ENCODE measurements at regions not wholly inside any gene's neighbourhood (a gene's known extent, or its start where the extent isn't known, plus 50 kb on each side); places are given as distances from the start of the nearest gene placed in this dataset.

DNA sequence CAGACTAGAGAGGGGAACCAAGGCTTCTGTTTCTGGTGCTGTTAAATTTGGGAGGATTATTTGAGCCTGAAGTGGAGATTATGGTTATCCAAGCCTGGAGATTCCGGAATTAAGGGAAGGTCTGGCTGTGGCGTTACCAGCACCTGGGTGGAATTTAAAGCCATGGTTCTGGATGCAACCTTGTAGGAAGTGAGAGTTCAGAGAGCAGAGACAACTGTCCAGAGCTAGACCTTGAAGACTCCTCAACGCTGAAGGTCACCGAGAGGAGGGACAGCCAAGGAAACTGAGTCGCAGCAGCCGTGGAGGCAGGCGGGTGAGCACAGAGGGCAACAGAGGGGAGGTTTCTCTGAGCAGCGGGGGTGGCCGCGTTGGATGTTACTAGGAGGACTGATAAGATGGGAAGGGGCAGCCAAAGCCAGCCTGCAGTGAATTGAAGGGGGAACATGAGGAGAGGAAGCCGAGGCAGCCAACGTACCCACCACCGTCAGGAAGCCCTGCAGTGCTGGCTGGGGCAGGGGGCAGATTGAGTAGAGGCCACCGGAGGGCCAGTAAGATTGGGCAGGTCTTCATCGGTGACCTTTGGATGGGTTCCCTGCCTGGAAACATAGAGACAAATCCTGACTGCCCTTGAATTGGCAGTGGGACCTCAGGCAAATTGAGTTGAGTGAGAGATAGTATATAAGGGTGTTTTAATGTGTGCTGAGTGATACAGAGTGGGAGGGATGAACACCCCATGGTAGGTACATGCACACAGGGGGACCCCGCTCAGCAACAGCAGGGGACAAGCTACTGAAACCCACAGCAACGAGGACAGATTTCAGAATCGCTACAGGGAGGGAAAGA, 90.3 kb downstream of the SNX5 start:
- CTCF ChIA-PET, result interaction anchor here (0.6 to 0.7 kb wide), 2 partner anchors 142 to 732 kb away, joined by 3 read pairs; no protein-coding TSS in a partner anchor
- Histone ChIP-seq H3K9me3 (ENCODE audit: control insufficient read depth, insufficient read depth, low read depth, low read length) (no peaks in the 10 kb centered on the region), H3K4me3 (ENCODE audit: low read depth, low read length) (no peak overlapping the region), H3K36me3 (ENCODE audit: control insufficient read depth in 2 of 2, insufficient read depth in 1 of 2, low read length in 2 of 2) (no peaks in the 10 kb centered on the region), H3K4me1 (ENCODE audit: control insufficient read depth, insufficient read depth, low read length) (no peaks in the 10 kb centered on the region), H3K27ac (ENCODE audit: extremely low read depth, low read depth, low read length) (no peak overlapping the region)
- TF ChIP-seq, protein P1, sequence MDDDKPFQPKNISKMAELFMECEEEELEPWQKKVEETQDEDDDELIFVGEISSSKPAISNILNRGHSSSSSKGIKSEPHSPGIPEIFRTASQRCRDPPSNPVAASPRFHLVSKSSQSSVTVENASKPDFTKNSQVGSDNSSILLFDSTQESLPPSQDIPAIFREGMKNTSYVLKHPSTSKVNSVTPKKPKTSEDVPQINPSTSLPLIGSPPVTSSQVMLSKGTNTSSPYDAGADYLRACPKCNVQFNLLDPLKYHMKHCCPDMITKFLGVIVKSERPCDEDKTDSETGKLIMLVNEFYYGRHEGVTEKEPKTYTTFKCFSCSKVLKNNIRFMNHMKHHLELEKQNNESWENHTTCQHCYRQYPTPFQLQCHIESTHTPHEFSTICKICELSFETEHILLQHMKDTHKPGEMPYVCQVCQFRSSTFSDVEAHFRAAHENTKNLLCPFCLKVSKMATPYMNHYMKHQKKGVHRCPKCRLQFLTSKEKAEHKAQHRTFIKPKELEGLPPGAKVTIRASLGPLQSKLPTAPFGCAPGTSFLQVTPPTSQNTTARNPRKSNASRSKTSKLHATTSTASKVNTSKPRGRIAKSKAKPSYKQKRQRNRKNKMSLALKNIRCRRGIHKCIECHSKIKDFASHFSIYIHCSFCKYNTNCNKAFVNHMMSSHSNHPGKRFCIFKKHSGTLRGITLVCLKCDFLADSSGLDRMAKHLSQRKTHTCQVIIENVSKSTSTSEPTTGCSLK (tag by site-specific recombination; IDR thresholded peaks at IDR 0.05), result no peak
- TF ChIP-seq, protein P2, sequence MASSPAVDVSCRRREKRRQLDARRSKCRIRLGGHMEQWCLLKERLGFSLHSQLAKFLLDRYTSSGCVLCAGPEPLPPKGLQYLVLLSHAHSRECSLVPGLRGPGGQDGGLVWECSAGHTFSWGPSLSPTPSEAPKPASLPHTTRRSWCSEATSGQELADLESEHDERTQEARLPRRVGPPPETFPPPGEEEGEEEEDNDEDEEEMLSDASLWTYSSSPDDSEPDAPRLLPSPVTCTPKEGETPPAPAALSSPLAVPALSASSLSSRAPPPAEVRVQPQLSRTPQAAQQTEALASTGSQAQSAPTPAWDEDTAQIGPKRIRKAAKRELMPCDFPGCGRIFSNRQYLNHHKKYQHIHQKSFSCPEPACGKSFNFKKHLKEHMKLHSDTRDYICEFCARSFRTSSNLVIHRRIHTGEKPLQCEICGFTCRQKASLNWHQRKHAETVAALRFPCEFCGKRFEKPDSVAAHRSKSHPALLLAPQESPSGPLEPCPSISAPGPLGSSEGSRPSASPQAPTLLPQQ (tag by site-specific recombination; IDR thresholded peaks at IDR 0.05), result no peak
- TF ChIP-seq OSR2 (tag by site-specific recombination; IDR thresholded peaks at IDR 0.05), result no peak
- TF ChIP-seq, protein P3, sequence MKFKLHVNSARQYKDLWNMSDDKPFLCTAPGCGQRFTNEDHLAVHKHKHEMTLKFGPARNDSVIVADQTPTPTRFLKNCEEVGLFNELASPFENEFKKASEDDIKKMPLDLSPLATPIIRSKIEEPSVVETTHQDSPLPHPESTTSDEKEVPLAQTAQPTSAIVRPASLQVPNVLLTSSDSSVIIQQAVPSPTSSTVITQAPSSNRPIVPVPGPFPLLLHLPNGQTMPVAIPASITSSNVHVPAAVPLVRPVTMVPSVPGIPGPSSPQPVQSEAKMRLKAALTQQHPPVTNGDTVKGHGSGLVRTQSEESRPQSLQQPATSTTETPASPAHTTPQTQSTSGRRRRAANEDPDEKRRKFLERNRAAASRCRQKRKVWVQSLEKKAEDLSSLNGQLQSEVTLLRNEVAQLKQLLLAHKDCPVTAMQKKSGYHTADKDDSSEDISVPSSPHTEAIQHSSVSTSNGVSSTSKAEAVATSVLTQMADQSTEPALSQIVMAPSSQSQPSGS (tag by site-specific recombination; IDR thresholded peaks at IDR 0.05; ENCODE audit: low read depth), result no peak
- no peak for TF ChIP-seq ZNF2 (tag by site-specific recombination; IDR thresholded peaks at IDR 0.05)
- TF ChIP-seq ZNF677 (tag by site-specific recombination; IDR thresholded peaks at IDR 0.05), result no peak
- no peak for TF ChIP-seq ZFP37 (tag by site-specific recombination; IDR thresholded peaks at IDR 0.05)
- TF ChIP-seq GLIS2 (tag by site-specific recombination; IDR thresholded peaks at IDR 0.05), result no peak
- no peak for TF ChIP-seq ZNF624 (tag by site-specific recombination; IDR thresholded peaks at IDR 0.05)
- TF ChIP-seq ZNF266 (tag by site-specific recombination; IDR thresholded peaks at IDR 0.05; ENCODE audit: low read depth), result no peak
- no peak for TF ChIP-seq ZNF785 (tag by site-specific recombination; IDR thresholded peaks at IDR 0.05)
- no peak for TF ChIP-seq TCF7L2 (IDR thresholded peaks at IDR 0.05; ENCODE audit: borderline replicate concordance, low read depth, low read length)
- no peak for TF ChIP-seq ZIC2 (tag by site-specific recombination; IDR thresholded peaks at IDR 0.05)
- TF ChIP-seq MYNN (tag by site-specific recombination; IDR thresholded peaks at IDR 0.05; ENCODE audit: borderline replicate concordance), result no peak
- POLR2A ChIA-PET, result no interaction called here

DNA sequence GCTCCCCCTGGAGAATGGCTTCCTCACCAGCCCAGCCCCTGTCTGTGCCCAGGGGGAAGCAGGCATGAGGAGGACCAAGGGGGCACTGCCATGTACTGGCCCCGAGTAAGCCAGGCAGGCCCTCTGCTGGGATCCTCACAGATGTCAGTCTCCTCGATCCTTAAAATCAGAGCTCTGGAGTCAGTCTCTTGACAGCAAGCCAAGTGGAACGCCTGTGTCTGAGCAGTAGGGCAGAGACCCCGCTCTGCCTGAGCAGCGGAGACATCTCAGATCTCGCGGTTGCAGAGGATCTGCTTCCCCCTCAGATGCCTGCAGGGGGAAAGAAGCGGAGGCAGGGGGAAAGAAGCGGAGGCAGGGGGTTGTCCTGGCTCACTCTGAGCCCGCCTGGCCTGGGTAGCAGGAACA, 92.6 kb downstream of the SNX5 start:
- H3K36me3 ChIP-seq (ENCODE audit: control insufficient read depth in 2 of 2, insufficient read depth in 1 of 2, low read length in 2 of 2), result no peaks in the 10 kb centered on the region
- H3K4me3 ChIP-seq (ENCODE audit: low read depth, low read length), result no peak overlapping the region
- no peaks in the 10 kb centered on the region for H3K4me1 ChIP-seq (ENCODE audit: control insufficient read depth, insufficient read depth, low read length)
- H3K9me3 ChIP-seq (ENCODE audit: control insufficient read depth, insufficient read depth, low read depth, low read length), result no peaks in the 10 kb centered on the region
- H3K27ac ChIP-seq (ENCODE audit: extremely low read depth, low read depth, low read length), result no peak overlapping the region
- ChIA-PET POLR2A (no interaction called here), CTCF (no interaction called here)
- TF ChIP-seq ZNF112 (tag by site-specific recombination; IDR thresholded peaks at IDR 0.05) (no peak), KLF16 (tag by site-specific recombination; IDR thresholded peaks at IDR 0.05) (no peak), ZNF792 (tag by site-specific recombination; IDR thresholded peaks at IDR 0.05) (no peak)
- TF ChIP-seq, protein P4, sequence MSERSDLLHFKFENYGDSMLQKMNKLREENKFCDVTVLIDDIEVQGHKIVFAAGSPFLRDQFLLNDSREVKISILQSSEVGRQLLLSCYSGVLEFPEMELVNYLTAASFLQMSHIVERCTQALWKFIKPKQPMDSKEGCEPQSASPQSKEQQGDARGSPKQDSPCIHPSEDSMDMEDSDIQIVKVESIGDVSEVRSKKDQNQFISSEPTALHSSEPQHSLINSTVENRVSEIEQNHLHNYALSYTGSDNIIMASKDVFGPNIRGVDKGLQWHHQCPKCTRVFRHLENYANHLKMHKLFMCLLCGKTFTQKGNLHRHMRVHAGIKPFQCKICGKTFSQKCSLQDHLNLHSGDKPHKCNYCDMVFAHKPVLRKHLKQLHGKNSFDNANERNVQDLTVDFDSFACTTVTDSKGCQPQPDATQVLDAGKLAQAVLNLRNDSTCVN (tag by site-specific recombination; optimal IDR thresholded peaks at IDR 0.05), result no peak
- TF ChIP-seq, protein P5, sequence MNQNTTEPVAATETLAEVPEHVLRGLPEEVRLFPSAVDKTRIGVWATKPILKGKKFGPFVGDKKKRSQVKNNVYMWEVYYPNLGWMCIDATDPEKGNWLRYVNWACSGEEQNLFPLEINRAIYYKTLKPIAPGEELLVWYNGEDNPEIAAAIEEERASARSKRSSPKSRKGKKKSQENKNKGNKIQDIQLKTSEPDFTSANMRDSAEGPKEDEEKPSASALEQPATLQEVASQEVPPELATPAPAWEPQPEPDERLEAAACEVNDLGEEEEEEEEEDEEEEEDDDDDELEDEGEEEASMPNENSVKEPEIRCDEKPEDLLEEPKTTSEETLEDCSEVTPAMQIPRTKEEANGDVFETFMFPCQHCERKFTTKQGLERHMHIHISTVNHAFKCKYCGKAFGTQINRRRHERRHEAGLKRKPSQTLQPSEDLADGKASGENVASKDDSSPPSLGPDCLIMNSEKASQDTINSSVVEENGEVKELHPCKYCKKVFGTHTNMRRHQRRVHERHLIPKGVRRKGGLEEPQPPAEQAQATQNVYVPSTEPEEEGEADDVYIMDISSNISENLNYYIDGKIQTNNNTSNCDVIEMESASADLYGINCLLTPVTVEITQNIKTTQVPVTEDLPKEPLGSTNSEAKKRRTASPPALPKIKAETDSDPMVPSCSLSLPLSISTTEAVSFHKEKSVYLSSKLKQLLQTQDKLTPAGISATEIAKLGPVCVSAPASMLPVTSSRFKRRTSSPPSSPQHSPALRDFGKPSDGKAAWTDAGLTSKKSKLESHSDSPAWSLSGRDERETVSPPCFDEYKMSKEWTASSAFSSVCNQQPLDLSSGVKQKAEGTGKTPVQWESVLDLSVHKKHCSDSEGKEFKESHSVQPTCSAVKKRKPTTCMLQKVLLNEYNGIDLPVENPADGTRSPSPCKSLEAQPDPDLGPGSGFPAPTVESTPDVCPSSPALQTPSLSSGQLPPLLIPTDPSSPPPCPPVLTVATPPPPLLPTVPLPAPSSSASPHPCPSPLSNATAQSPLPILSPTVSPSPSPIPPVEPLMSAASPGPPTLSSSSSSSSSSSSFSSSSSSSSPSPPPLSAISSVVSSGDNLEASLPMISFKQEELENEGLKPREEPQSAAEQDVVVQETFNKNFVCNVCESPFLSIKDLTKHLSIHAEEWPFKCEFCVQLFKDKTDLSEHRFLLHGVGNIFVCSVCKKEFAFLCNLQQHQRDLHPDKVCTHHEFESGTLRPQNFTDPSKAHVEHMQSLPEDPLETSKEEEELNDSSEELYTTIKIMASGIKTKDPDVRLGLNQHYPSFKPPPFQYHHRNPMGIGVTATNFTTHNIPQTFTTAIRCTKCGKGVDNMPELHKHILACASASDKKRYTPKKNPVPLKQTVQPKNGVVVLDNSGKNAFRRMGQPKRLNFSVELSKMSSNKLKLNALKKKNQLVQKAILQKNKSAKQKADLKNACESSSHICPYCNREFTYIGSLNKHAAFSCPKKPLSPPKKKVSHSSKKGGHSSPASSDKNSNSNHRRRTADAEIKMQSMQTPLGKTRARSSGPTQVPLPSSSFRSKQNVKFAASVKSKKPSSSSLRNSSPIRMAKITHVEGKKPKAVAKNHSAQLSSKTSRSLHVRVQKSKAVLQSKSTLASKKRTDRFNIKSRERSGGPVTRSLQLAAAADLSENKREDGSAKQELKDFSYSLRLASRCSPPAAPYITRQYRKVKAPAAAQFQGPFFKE (tag by site-specific recombination; IDR thresholded peaks at IDR 0.05; ENCODE audit: borderline replicate concordance), result no peak
- TF ChIP-seq, protein P6, sequence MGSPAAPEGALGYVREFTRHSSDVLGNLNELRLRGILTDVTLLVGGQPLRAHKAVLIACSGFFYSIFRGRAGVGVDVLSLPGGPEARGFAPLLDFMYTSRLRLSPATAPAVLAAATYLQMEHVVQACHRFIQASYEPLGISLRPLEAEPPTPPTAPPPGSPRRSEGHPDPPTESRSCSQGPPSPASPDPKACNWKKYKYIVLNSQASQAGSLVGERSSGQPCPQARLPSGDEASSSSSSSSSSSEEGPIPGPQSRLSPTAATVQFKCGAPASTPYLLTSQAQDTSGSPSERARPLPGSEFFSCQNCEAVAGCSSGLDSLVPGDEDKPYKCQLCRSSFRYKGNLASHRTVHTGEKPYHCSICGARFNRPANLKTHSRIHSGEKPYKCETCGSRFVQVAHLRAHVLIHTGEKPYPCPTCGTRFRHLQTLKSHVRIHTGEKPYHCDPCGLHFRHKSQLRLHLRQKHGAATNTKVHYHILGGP (tag by site-specific recombination; IDR thresholded peaks at IDR 0.05), result no peak

All from HEK293 (cell line).